Gastrocnemius medialis (tissue), 4 donors: ENCODE measurements at regions not wholly inside any gene's neighbourhood (a gene's known extent, or its start where the extent isn't known, plus 50 kb on each side); places are given as distances from the start of the nearest gene placed in this dataset.
"Not testable (repeated sequence)": the region's sequence is repeated elsewhere in the genome, so short reads cannot be mapped to it uniquely, and the experiment has no call there.

Experiments
- ATAC-seq, 2 donors: fragments of 150-250 bp; one replicate each; pipeline ENCODE4 v1.9.1; 2016
- DNase-seq, 2 donors: peaks; one replicate each; pipeline ENCODE4 v3.0.0-alpha.2; 2019
- H3K27ac ChIP-seq, 4 donors: fragments of 200-600 bp; sonication (generic); 1 replicate in 1 of 4; 2 replicates in 3 of 4; pipeline ENCODE4 v1.5.1; 2016 to 2018; ENCODE audit warnings: mild to moderate bottlenecking in 2 of 4, moderate library complexity in 1 of 4
- H3K27me3 ChIP-seq, 3 donors: fragments of 200-600 bp; sonication (generic) in 2 of 3; 1 replicate in 1 of 3; 2 replicates in 2 of 3; pipeline versions ENCODE4 v1.5.1 to v1.6.0; 2016 to 2019; ENCODE audit warnings: mild to moderate bottlenecking in 1 of 3, moderate library complexity in 1 of 3
- H3K36me3 ChIP-seq, 2 donors: fragments of 200-600 bp; sonication (generic) in 1 of 2; one replicate each; pipeline ENCODE4 v1.5.1; 2017 to 2018
- H3K4me1 ChIP-seq, 2 donors: fragments of 200-600 bp; sonication (generic) in 1 of 2; one replicate each; pipeline ENCODE4 v1.5.1; 2016 to 2017; ENCODE audit warnings: mild to moderate bottlenecking in 2 of 2
- H3K4me3 ChIP-seq, 4 donors: fragments of 200-600 bp; sonication (generic) in 3 of 4; 1 replicate in 1 of 4; 2 replicates in 3 of 4; pipeline ENCODE4 v1.5.1; 2016 to 2019; ENCODE audit warnings: mild to moderate bottlenecking in 2 of 4
- H3K9me3 ChIP-seq, 3 donors: fragments of 200-600 bp; sonication (generic) in 2 of 3; 1 replicate in 1 of 3; 2 replicates in 2 of 3; pipeline ENCODE4 v1.5.1; 2016 to 2019
- CTCF ChIP-seq, 5 experiments: fragments of 450-650 bp in 3 of 5; fragments of 200-600 bp in 2 of 5; sonication (generic) in 2 of 5; IDR thresholded peaks in 4 of 5; conservative IDR thresholded peaks in 1 of 5; 1 replicate in 4 of 5; 2 replicates in 1 of 5; pipeline ENCODE4 v1.5.1; 2016 to 2019; ENCODE audit warnings: antibody characterized with exemption in 5 of 5, mild to moderate bottlenecking in 3 of 5, moderate library complexity in 3 of 5
- POLR2A ChIP-seq, 2 donors: fragments of 450-650 bp; IDR thresholded peaks; one replicate each; pipeline ENCODE4 v1.6.1; 2017; ENCODE audit warnings: antibody characterized with exemption in 2 of 2, mild to moderate bottlenecking in 2 of 2, moderate library complexity in 2 of 2
- in situ Hi-C, 4 donors: fragments of 200-750 bp; cut with MboI; loops; one replicate each; pipeline versions ENCODE4 v1.15.0 to v1.8.0; 2017; ENCODE audit warnings: low sequenced_read_pairs in 4 of 4
- intact Hi-C: fragments of 100-400 bp; cut with DNase I; formaldehyde crosslinking; loops from one replicate; pipeline ENCODE4 v1.15.1; 2023; ENCODE audit warnings: low total_unique reads

GRCh38 chr3:6492306-6492705 lies 368.6 kb upstream of the GRM7 start:
- DNase-seq: no peak
- no peaks in the 10 kb centered on the region for H3K27me3 ChIP-seq
- H3K4me3 ChIP-seq: no peak overlapping the region
- H3K36me3 ChIP-seq: no peaks in the 10 kb centered on the region
- no peak overlapping the region for H3K27ac ChIP-seq
- TF ChIP-seq CTCF (IDR thresholded peaks at IDR 0.05 in 4 of 5, conservative IDR thresholded peaks at IDR 0.05 in 1 of 5): no peak
- TF ChIP-seq POLR2A (IDR thresholded peaks at IDR 0.05): no peak
- in situ Hi-C loops (no loop called here), intact Hi-C loops (no loop called here)
- ATAC-seq: no peak
- no peaks in the 10 kb centered on the region for H3K4me1 ChIP-seq
- H3K9me3 ChIP-seq: no peaks in the 10 kb centered on the region

GRCh38 chr3:6498944-6499343 lies 362.0 kb upstream of the GRM7 start:
- H3K4me3 ChIP-seq, H3K27me3 ChIP-seq, H3K9me3 ChIP-seq, H3K27ac ChIP-seq, DNase-seq, H3K4me1 ChIP-seq, intact Hi-C loops, in situ Hi-C loops, H3K36me3 ChIP-seq, ATAC-seq: not testable (repeated sequence)

DNA sequence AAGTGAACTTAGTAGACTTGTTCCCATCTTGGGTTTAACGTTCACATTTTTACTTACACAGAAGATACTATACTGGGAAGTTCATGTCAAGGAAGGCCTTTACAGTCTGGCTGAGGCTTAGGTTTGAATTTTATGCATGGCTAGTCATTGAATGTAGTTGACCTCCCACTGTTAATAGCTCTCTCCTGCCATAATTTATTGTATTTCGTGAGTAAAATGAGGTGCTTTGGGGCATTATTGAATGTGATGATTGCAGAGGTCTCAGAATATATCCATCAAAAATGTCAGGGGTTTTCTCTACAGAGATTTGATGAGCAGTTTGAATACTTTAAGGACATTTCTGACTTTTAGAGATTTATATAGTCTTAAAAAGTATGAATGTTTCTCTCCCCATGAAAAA lies 356.6 kb upstream of the GRM7 start:
- H3K27ac ChIP-seq: no peak overlapping the region
- no peak overlapping the region for H3K4me3 ChIP-seq
- H3K4me1 ChIP-seq: no peaks in the 10 kb centered on the region
- TF ChIP-seq CTCF (IDR thresholded peaks at IDR 0.05 in 4 of 5, conservative IDR thresholded peaks at IDR 0.05 in 1 of 5): no peak
- TF ChIP-seq POLR2A (IDR thresholded peaks at IDR 0.05): no peak
- ATAC-seq: no peak
- in situ Hi-C loops: no loop called here
- no peaks in the 10 kb centered on the region for H3K9me3 ChIP-seq
- no peaks in the 10 kb centered on the region for H3K27me3 ChIP-seq
- DNase-seq: no peak
- intact Hi-C loops: no loop called here
- H3K36me3 ChIP-seq: no peaks in the 10 kb centered on the region

GRCh38 chr3:6504834-6505233 lies 356.1 kb upstream of the GRM7 start:
- H3K9me3 ChIP-seq: no peaks in the 10 kb centered on the region
- no peaks in the 10 kb centered on the region for H3K27me3 ChIP-seq
- no peaks in the 10 kb centered on the region for H3K36me3 ChIP-seq
- no peaks in the 10 kb centered on the region for H3K4me1 ChIP-seq
- no peak overlapping the region for H3K4me3 ChIP-seq
- in situ Hi-C loops: no loop called here
- TF ChIP-seq CTCF (IDR thresholded peaks at IDR 0.05 in 4 of 5, conservative IDR thresholded peaks at IDR 0.05 in 1 of 5): no peak
- TF ChIP-seq POLR2A (IDR thresholded peaks at IDR 0.05): no peak
- intact Hi-C loops: no loop called here
- ATAC-seq (no peak), DNase-seq (no peak)
- H3K27ac ChIP-seq: no peak overlapping the region

- DNase-seq (no peak), ATAC-seq (no peak)
- H3K4me1 ChIP-seq: no peaks in the 10 kb centered on the region
- intact Hi-C loops: no loop called here
- TF ChIP-seq CTCF (IDR thresholded peaks at IDR 0.05 in 4 of 5, conservative IDR thresholded peaks at IDR 0.05 in 1 of 5) (no peak), POLR2A (IDR thresholded peaks at IDR 0.05) (no peak)
- in situ Hi-C loops: no loop called here
- H3K36me3 ChIP-seq: no peaks in the 10 kb centered on the region
- no peak overlapping the region for H3K27ac ChIP-seq
- no peaks in the 10 kb centered on the region for H3K27me3 ChIP-seq
- no peaks in the 10 kb centered on the region for H3K9me3 ChIP-seq
- H3K4me3 ChIP-seq: no peak overlapping the region
These were observed 352.5 kb upstream of the GRM7 start for GRCh38 chr3:6508410-6508759.
